Prostate gland (tissue), 2 donors: ENCODE measurements at regions not wholly inside any gene's neighbourhood (a gene's known extent, or its start where the extent isn't known, plus 50 kb on each side); places are given as distances from the start of the nearest gene placed in this dataset.

Experiments used
- DNase-seq: peaks from one replicate; pipeline ENCODE4 v3.0.0-alpha.2; 2019; ENCODE audit warnings: low spot score
- H3K27ac ChIP-seq, 2 donors: fragments of 200-600 bp; sonication (generic); 2 replicates each; pipeline ENCODE4 v1.5.1; 2017 to 2019
- H3K27me3 ChIP-seq: fragments of 200-600 bp; sonication (generic); replicated peaks from 2 replicates; pipeline ENCODE4 v1.5.1; 2019; ENCODE audit not compliant: insufficient read depth
- H3K36me3 ChIP-seq, 2 donors: fragments of 200-600 bp; sonication (generic); 1 replicate in 1 of 2; 2 replicates in 1 of 2; pipeline versions ENCODE4 v1.5.1 to v1.8.1; 2017 to 2019
- H3K4me1 ChIP-seq: fragments of 200-600 bp; sonication (generic); replicated peaks from 2 replicates; pipeline ENCODE4 v1.5.1; 2019
- H3K4me3 ChIP-seq, 2 donors: fragments of 200-600 bp; sonication (generic); 2 replicates each; pipeline ENCODE4 v1.5.1; 2017 to 2019
- H3K9me3 ChIP-seq: fragments of 200-600 bp; sonication (generic); 2 replicates; pipeline ENCODE4 v1.5.1; 2017
- CTCF ChIP-seq, 4 experiments: fragments of 200-600 bp in 2 of 4; fragments of 450-650 bp in 2 of 4; sonication (generic) in 2 of 4; IDR thresholded peaks; 1 replicate in 3 of 4; 2 replicates in 1 of 4; pipeline ENCODE4 v1.5.1; 2016 to 2019; ENCODE audit warnings: antibody characterized with exemption in 4 of 4, mild to moderate bottlenecking in 2 of 4, moderate library complexity in 2 of 4
- POLR2A ChIP-seq: fragments of 450-650 bp; IDR thresholded peaks from one replicate; pipeline ENCODE4 v1.6.1; 2016; ENCODE audit warnings: antibody characterized with exemption, mild to moderate bottlenecking
- POLR2AphosphoS5 ChIP-seq: sonication (generic); formaldehyde crosslinking; IDR thresholded peaks from one replicate; pipeline ENCODE4 v1.6.1; 2017; ENCODE audit warnings: antibody characterized with exemption
- WGBS: methylation state at CpG from one replicate; pipeline ENCODE4 v1.1.5; 2018; 5-methylcytosine and 5-hydroxymethylcytosine counted together
- intact Hi-C: fragments of 100-400 bp; cut with DNase I; formaldehyde crosslinking; loops from one replicate; pipeline ENCODE4 v1.14.2; 2022

GRCh38 chr14:55897031-55897430 is 221.2 kb upstream of the PELI2 start:
- no peak for DNase-seq
- Histone ChIP-seq H3K27ac (no peak overlapping the region), H3K9me3 (no peaks in the 10 kb centered on the region), H3K27me3 (no peaks in the 10 kb centered on the region), H3K36me3 (no peaks in the 10 kb centered on the region), H3K4me1 (no peaks in the 10 kb centered on the region), H3K4me3 (no peak overlapping the region)
- intact Hi-C loops: no loop called here
- no peak for TF ChIP-seq POLR2AphosphoS5
- TF ChIP-seq CTCF (IDR thresholded peaks at IDR 0.05): no peak
- TF ChIP-seq POLR2A: no peak
- 46% methylated on average over 1 of the region's 1 CpG for WGBS

- intact Hi-C loops: no loop called here
- Histone ChIP-seq H3K27ac (no peak overlapping the region), H3K4me1 (no peaks in the 10 kb centered on the region), H3K27me3 (no peaks in the 10 kb centered on the region), H3K9me3 (no peaks in the 10 kb centered on the region), H3K36me3 (no peaks in the 10 kb centered on the region), H3K4me3 (no peak overlapping the region)
- DNase-seq: no peak
- WGBS: 62% methylated on average over 1 of the region's 1 CpG
- TF ChIP-seq POLR2A (no peak), CTCF (IDR thresholded peaks at IDR 0.05) (no peak), POLR2AphosphoS5 (no peak)
Observed at GRCh38 chr14:55898938-55899337, 219.3 kb upstream of the PELI2 start.

GRCh38 chr14:55899531-55899930 is 218.7 kb upstream of the PELI2 start:
- Histone ChIP-seq H3K27ac (no peak overlapping the region), H3K27me3 (no peaks in the 10 kb centered on the region), H3K9me3 (no peaks in the 10 kb centered on the region), H3K4me1 (no peaks in the 10 kb centered on the region), H3K36me3 (no peaks in the 10 kb centered on the region), H3K4me3 (no peak overlapping the region)
- 91% methylated on average over 4 of the region's 4 CpGs for whole genome bisulfite sequencing
- no peak for TF ChIP-seq CTCF (IDR thresholded peaks at IDR 0.05)
- no peak for TF ChIP-seq POLR2AphosphoS5
- TF ChIP-seq POLR2A: no peak
- intact Hi-C loops: no loop called here
- no peak for DNase-seq

- H3K4me3 ChIP-seq: no peak overlapping the region
- no peak for TF ChIP-seq CTCF (IDR thresholded peaks at IDR 0.05)
- TF ChIP-seq POLR2AphosphoS5: no peak
- no peak for TF ChIP-seq POLR2A
- H3K9me3 ChIP-seq: no peaks in the 10 kb centered on the region
- H3K36me3 ChIP-seq: no peaks in the 10 kb centered on the region
- no peak overlapping the region for H3K27ac ChIP-seq
- no peaks in the 10 kb centered on the region for H3K4me1 ChIP-seq
- DNase-seq: no peak
- H3K27me3 ChIP-seq: no peaks in the 10 kb centered on the region
- 93% methylated on average over 2 of the region's 2 CpGs for WGBS
- intact Hi-C loops: no loop called here
Observed at GRCh38 chr14:55900749-55901148, 217.5 kb upstream of the PELI2 start.

GRCh38 chr14:55901291-55901690 is 216.9 kb upstream of the PELI2 start:
- no peak for DNase-seq
- Histone ChIP-seq H3K27ac (no peak overlapping the region), H3K9me3 (no peaks in the 10 kb centered on the region), H3K4me3 (no peak overlapping the region), H3K4me1 (no peaks in the 10 kb centered on the region), H3K36me3 (no peaks in the 10 kb centered on the region), H3K27me3 (no peaks in the 10 kb centered on the region)
- intact Hi-C loops: no loop called here
- 81% methylated on average over 5 of the region's 5 CpGs for WGBS
- TF ChIP-seq CTCF (IDR thresholded peaks at IDR 0.05) (no peak), POLR2AphosphoS5 (no peak), POLR2A (no peak)
